Activated gamma-delta T cell treated with Interleukin-2 at 50 U/mL for 16 hours (primary cell): ENCODE measurements at regions not wholly inside any gene's neighbourhood (a gene's known extent, or its start where the extent isn't known, plus 50 kb on each side); places are given as distances from the start of the nearest gene placed in this dataset.

Experiments used
- DNase-seq: peaks from one replicate; pipeline ENCODE4 v3.0.0-alpha.2; 2020

DNA sequence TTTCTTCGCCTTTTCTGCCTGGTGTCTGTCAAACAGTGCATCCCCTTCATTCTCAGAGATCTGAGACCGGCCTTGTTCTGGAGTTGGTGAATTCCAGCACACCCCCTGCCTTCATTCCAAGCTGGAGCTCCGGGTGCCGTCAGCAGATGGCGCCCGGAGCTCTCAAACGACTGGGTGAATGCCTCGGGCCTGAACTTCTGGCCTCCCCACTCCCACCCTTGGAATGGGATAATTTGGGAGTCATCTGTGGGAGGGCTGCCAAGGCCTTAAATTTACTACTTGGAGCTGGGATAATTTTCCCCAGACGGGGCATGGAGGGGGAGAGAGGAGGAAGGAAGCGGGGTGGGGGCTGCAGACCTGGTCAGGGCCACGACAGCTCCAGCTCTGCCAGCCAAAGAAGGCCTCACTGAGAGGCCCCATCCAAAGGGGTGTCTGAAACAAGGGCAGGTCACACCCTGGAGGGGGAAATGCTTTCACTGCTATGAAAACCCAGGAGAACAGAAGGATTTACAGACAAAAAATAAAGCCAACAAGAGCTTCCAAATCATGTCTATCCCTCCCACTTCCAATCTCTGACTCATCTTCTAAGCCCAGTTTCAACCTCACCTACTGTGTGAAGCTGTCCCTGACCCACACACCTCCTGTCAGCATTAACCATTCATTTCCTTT, 187.9 kb downstream of the OPA1 start:
- no peak for DNase-seq

DNA sequence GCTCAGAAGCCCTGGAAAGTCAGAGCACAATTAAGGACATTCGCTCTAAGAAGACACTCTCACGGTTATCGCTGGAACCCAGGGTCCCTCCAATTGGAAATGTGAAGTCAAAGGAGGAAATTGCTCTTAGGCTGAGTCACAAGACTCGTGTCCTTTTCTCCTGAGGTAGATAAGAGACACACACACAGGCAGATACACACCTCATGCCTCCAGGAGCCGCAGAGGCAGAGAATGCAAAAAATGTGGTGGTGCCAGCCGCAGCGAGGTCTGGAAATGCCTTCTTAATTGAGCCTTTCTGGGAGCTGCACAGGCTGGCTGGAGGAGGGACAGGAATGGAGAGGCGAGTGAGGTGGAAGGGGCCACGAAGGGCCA, 189.3 kb downstream of the OPA1 start:
- DNase-seq, result no peak

DNA sequence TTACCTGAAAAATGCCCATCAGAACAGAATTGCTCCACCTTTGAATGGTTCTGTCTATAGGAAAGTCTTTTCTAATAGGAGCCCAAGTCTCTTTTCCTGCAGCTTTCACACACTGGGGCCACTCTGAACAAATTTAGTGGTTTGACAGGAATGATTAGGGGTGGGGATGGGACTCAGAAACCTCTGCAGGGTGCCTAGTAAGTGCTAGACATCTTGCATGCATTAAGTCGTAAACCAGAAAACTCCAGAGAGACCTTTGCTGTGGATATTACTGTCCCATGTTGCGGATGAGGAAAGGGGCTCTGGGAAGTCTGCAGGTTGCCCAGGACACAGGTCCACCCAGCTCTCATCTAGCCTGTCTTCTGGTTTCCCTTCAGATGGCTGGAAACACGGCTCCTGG, 189.7 kb downstream of the OPA1 start:
- no peak for DNase-seq

DNA sequence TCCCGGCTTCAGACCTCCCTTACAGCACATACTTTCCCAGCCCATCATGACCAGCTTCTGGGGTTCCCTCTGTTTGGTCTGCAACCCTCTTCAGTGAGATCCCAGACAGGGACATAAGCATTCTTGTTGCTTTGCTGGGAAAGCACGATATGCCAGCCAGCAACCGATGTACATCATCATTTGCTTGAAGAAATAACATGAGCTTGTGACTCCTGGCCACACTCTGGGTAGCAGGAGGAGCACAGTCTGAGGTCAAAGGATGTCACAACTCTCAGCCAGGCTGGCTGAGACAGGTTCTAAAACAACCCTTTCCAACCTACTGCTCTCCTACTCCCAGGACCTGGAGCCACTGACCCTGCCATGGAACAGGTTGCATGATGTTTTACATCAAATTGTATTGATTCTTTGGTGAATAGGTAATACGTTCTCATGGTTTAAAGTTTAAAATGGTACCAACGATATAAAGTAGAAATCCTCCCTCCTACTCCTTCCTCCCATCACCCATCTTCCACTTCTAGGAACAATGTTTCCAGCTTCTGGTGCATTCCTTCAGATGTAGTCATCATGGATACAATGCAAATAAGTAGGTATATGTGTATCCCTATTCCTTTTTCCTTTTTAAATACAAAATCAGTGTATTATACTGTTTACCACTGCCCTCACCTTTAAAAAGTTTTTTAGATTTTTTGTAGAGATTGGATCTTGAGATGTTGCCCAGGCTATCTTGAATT, 190.3 kb downstream of the OPA1 start:
- no peak for DNase-seq

DNA sequence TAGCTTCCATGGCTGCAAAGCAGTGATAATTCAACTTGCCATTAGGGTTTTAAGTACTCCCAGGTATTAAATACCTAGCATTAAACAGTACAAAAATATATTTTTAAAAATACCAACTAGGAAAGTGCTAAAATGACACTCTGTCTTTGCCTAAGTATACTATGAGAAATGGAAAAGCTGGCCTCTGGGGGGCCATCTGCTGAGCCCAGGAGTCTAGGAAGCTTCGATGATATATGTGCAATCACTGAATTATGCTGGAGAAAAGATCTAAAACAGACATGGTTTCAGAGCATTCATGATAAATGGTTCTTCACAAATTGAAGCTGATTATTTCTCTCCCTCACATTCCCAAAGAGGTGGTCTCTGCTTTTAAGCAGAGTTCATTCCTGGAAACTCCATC, 191.8 kb downstream of the OPA1 start:
- no peak for DNase-seq

DNA sequence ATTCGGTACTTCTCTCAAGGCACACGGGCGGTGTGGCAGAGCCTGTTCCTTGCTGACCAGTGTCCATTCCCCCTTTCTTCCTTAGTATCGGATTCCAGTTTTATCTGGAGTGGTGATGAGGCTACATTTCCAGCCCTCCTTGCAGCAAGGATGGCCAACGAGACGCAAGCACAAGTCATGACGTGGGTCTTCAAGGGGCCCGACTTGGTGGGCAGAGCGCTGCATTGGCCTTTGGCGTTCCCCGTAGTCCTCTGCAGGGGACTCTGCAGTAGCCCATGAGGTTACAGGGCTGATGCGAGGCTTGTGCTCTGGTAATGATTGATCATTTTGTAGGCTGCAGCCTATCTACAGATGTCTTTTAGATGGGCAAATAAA, 194.5 kb downstream of the OPA1 start:
- DNase-seq, result no peak

DNA sequence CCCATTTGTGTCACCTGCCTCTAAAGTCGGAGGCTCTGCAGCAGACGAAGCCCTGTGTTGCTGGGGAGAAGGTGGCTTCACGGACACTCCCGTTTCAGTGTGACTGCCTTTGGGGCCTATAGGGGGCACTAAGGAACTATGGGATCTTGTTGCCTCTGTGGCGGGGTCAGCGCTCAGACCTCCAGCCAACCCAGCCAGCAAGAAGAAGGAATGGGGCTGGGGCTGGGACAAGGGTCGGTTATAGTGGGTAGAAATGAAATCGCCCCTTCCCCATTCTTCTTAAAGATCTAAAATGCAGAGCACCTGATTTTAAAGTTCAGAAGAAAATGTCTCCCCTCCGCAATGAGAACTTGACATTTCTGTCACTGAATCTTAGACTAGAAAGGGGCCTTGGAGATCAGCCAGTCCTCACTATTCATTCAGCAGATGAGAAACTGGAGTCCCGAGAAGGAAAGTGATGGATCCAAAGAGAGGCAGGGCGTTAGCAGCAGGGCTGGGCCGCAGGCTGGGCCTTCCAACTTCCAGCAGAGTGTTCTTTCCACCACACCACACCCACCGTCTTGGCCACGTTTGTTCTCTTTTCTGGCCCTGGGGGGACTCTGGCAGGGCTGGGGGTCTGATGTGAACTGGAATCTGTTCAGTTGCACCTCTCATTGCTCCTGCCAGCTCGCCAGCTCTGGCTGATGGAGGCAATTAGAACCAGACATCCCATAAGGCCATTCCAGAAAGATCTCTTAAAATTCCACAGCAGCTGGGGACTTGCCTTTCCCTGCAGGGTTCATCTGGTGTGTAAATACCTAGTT, 195.4 kb downstream of the OPA1 start:
- no peak for DNase-seq

DNA sequence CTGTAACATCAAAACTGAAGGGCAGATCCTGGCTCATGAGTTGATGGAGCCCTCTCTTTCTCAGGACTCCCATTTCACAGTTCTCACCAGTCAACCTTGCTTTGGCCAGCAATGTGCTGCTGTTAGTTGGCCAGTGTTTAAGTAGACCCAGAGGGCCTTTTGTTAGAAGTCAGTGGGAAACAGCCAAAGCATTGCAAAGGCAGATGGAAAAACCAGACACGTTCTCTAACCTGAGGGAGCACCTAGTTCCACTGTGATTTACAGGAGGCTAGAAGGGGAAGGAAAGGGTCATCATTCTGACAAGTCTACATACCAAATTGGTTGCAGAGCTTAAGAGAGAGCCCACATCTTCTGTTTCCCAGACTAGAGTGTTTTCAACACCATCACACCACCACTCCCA, 196.4 kb downstream of the OPA1 start:
- no peak for DNase-seq

DNA sequence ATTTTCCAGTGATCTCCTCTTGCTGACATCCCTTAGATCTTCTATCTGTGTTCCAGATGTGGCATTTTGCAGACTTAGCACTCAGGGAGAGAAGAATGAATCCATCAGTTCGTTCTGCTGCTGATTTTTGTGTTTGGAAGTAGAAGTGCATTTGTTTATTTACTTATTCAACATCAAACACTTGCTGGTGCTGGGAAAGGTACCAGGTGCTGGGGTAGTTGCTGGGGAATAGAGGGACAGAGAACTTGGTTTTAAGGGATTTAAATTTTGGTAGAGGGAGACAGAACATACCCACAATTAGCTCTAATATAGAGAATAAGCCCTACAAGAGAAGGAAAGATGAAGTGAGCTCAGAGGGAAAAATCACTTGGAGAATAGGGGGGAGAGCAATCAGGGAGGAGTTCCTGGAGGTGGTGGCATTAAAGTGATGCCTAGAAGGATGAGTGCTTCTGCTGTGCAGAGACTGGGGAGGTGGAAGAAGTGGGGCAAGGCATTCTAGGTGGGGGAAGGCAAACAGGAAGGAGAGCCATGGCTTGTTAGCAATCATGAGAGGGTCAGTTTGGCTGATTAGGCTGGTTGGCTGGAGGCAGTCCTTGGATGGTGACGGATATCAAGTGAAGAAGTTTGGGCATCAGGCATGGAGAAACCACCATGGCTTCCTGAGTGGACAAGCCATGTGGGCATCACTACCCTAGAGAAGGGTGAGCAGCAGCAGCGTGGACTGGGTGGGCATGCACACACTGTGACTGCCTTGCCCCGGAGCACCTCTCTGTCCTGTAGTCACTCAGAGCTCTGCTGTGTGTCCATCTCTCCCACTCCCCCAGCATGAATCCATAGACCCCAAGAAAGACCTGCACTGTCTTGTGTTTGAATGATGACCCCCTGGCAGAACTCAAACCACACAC, 197.3 kb downstream of the OPA1 start:
- no peak for DNase-seq

DNA sequence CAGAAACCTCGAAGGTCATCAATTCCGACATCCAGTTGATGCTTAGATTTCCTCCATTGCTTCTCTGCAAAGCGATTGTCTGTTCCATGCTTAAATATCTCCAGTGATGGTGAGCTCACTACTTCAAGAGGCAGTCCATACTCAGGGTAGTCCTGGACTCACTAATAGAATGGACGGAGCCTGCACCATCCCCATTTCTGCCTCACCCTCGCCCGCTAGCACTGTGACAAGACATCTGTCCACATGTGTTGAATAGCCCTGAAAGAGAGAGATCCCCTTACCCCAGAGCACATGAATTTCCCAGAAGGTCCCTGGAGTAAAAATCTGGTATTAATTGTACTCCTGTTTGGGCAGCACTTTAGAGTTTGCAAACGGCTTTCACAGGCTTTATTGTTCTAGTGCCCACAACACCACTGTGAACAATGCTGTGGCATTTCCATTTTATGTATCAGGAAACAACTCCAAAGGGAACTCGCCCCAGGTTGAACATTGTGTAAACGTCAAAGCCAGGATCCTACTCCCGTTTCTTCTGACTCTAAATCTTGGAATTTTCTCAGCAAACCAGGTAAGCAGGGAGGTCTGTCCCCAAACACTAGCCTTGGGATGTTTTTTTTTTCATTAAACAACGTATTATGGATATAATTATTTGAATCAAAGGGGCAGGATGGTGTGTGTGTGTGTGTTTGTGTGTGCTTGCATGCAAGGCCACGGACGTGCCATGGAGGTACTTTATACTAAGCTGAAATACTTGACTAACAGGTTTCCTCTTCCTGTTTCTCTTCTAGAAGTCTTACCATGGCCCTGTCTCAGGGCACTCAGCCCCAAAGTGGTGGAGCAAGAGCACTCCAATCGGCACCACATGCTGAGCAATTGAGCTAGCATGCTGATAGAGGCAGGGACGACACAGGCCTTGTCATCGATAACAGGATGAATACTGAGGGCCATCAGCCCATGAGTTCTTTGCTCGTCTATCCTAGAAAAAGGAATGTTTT, 198.3 kb downstream of the OPA1 start:
- DNase-seq, result no peak

DNA sequence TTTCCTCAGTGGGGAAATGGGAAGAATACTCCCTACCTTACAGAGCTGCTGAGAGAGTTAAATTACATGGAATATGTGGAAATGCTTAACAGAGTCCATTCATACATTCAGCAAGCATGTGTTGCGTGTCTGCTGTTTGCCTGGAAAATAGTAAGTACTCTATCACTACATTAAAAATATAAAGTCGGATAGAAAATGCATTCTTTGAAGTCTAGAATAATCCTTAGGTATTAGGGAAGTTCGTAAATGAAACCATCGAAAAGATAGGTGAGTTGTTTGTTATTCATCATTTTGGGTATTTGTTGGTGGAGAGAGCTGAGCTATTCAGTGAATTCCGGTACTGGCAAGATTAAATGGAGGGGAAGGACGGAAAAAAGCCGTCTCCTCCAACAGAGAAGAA, 200.1 kb downstream of the OPA1 start:
- no peak for DNase-seq

DNA sequence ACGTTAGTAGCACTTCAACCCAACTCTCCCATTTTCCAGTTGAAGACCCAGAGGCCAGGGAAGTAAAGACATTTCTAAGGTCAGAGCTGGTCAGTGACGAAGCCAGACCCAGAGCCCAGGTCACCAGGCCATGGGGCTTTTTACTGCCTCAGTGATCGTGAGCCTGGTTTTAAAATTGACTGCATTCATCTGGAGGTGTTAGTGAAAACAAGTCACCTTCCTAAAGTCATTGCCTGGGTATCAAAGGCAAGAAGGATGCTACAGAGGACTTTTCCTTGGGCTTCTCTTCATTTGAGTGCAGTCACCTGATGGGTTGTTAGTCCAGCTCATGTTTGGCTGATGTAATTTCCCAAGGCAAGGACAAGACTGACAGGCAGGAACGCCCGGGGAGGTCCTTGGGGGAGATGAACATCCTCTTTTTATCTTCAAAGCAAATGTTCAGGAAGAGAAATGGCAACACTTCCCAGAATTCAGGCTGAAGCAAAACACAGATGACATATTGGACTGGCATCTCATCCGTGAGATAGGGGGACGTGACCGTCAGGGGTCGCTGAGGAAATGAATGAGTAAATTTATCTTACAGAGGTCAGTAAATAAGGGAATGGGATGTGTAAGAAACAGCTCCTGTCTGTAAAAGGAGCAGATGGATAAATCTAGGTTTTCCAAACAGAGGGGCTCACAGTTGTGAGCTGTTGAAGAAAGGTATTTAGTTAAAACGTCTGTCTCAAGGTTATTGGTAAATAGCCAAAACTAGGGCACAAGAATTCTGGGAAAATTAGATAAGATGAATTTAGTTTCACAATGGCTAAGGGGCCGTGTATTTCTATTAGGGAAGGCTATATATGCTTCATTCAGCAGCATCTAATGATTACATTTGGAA, 201.2 kb downstream of the OPA1 start:
- no peak for DNase-seq

DNA sequence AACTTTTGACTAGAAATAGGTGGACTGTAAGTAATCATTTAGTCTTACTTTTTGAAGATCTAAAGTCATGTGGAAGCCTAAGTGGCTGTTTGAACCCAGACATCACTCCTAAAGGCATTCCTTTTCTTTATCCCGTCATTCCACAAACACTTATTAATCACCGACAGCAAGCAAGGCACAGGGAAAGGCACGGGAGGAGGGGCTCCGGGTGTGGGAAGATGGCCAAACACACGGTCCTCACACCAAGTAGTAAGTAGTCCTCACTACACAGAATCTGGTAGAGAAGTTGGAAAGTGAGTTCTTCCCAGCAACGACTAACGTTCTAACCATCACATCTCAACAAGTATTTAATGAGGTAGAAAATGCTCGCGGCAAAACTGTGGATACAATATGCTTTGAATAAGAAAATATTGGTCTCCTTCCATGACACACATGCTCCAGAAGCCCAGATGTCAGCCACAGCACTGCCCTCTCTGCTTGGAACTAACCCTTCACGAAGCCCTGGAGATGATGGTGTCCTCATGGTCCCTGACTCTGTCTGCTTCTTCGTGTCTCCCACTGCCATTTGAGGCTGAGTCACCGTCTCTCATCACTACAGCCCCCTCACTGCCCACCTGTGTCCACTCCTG, 202.2 kb downstream of the OPA1 start:
- no peak for DNase-seq

DNA sequence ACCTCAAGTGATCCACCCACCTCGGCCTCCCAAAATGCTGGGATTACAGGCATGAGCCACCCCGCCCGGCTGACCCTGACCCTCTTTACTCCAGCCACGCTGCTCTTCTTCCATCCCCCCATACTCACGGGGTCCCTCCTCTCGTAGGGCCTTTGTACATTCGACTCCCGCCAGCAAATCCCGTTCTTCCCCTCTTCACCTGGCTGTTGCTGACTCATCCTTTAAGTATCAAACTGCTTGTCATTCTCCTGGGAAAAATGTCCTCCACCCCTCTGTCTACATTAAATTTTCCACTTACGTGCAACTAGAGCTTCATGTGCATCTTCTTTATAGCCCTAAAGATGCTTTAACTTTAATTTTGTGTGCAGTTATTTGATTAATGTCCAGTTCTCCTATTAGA, 203.1 kb downstream of the OPA1 start:
- DNase-seq, result no peak

DNA sequence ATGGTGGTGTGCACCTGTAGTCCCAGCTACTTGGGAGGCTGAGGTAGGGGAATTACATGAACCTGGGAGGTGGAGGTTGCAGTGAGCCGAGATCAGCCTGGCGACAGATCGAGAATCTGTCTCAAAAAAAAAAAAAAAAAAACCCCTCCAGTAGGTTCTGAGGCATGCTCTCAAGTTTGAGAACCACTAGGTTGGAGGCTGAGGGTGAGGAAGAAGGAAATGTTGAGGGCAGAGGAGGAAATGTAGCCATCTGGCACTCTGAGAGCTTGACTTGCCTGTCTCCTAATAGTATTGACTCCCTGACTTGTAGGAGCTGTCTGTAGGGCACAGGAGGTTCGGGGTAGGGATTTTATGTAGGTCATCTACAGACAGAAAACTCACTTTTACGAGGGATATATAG, 204.6 kb downstream of the OPA1 start:
- no peak for DNase-seq

DNA sequence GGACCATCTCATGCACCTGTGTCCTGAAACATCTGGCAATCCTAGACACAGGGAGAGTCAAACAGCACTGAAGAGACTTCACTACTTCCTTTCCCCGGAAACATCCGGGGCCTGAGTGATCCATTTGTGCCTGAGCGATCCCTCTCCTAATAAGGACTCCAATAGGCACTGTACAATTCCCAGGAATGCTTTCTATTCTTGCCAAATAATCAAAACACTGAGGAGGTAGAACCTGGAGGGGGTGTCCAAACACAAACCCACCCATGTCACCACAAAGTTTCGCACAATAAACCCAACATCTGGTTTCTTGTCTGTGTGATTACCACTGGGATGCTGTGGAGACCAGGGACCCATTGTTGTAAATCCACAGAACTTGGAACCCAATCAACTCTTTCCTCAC, 205.0 kb downstream of the OPA1 start:
- no peak for DNase-seq

DNA sequence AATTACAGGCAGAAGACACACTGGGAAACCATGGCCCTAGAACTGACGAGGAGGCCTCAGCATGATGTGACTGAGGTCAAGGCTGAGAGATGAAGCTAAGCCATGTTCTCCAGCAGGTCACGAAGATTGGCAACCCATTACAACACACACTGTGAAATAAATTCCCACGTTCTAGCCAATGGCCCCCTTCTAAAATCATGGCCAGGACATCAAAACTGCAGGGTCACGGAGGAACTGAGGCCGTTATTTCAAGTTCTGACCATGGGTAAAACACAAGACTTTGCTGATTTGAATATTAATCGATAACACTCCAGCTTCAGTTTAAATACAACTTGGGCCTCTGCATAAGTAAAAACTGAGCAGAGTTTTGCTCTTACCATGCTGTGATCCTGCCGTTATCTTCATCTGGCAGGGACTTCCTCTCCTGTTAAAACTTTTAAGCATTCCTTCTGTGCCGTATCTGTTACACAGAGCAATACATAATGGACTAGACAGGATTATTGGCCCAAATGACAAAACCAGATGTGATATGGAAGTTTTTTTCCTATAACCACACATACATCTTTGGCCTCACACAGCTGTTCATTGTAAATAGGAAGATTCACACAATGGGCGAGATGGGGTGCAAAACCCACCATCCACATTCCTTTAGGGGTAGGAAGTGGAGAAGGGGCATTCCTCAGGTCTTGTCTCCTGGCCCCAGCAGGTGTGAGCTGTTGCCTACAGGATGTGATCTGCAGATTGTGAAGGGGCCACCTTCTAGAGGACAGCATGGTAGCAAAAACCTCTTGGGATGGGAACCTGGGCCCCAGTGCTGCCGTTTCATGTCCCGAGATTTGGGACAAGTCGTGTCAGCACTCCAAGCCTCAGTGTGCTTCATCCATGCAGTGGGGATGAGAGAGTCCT, 207.4 kb downstream of the OPA1 start:
- no peak for DNase-seq

DNA sequence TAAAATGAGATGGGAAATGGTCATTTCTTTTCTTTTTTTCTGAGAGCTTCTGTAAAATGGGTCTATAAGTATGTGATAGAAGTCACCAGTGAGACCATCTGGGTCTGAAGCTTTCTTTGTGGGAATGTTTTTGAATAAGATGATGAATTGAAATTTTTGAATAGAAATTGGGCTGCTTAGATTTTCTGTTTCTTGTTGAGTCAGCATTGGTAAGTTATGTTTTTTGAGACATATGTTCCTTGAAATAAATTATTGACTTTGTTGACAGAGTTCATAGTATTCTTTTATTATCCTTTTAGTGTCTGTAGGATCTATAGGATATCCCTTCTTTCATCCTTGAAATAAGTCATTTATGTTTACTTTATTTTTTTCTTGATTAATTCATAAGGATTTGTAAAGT, 208.1 kb downstream of the OPA1 start:
- DNase-seq, result no peak

DNA sequence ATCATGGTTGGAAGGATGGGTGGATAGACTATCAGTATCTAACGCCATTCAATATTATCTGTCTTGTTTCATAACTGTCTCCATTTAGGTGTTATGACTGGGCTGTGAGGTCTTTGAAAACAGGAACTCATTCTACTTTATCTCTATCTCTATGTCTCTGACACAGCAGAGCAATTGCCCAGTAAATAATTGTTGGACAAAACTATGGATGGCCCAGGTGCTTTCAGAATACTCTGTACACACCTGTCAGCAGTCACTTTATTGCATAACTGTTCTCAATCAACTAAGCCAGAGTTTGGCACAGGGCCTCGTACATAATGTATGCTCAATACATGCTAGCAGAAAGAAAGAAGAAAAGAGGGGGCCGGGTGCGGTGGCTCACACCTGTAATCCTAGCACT, 210.3 kb downstream of the OPA1 start:
- no peak for DNase-seq
